ENCODE measurements at regions not wholly inside any gene's neighbourhood (a gene's known extent, or its start where the extent isn't known, plus 50 kb on each side); places are given as distances from the start of the nearest gene placed in this dataset.

GRCh38 chr9:111149018-111149759, 110.9 kb upstream of the LPAR1 start:
- Histone ChIP-seq H3K9me3 (replicated peaks) (no peaks in the 10 kb centered on the region), H3K4me1 (replicated peaks) (no peaks in the 10 kb centered on the region), H3K27ac (no peak overlapping the region), H3K36me3 (no peaks in the 10 kb centered on the region), H3K27me3 (replicated peaks) (no peaks in the 10 kb centered on the region), H3K4me3 (no peak overlapping the region)
- no peak for DNase-seq (ENCODE audit: low read depth in 1 of 2, low spot score in 2 of 2)

- no peaks in the 10 kb centered on the region for H3K9me3 ChIP-seq (replicated peaks)
- no peak overlapping the region for H3K4me3 ChIP-seq
- no peak overlapping the region for H3K27ac ChIP-seq
- no peaks in the 10 kb centered on the region for H3K4me1 ChIP-seq (replicated peaks)
- no peaks in the 10 kb centered on the region for H3K36me3 ChIP-seq
- no peaks in the 10 kb centered on the region for H3K27me3 ChIP-seq (replicated peaks)
- DNase-seq (ENCODE audit: low read depth in 1 of 2, low spot score in 2 of 2) = no peak
These were observed 110.1 kb upstream of the LPAR1 start for GRCh38 chr9:111148052-111149017.

DNA sequence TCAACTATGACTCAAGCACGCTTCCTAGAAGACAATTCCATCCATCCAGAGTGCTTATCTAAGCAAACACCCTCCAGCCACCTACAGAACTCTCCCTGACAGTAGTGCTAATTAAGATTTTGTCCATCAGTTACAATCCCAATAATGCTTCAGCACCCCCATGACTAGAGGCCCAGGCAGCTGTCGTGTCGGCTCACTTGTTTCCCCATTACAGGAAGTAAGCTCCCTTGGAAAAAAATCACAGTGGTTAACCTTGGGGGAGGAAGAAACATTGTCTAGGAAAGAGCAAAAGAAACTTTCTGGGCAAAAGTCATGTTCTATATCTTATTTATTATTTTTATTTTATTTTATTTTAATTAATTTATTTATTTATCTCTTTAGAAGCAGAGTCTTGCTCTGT, 108.8 kb upstream of the LPAR1 start:
- Histone ChIP-seq H3K27me3 (replicated peaks) (no peaks in the 10 kb centered on the region), H3K27ac (no peak overlapping the region), H3K4me3 (no peak overlapping the region), H3K4me1 (replicated peaks) (no peaks in the 10 kb centered on the region), H3K36me3 (no peaks in the 10 kb centered on the region), H3K9me3 (replicated peaks) (no peaks in the 10 kb centered on the region)
- no peak for DNase-seq (ENCODE audit: low read depth in 1 of 2, low spot score in 2 of 2)

DNA sequence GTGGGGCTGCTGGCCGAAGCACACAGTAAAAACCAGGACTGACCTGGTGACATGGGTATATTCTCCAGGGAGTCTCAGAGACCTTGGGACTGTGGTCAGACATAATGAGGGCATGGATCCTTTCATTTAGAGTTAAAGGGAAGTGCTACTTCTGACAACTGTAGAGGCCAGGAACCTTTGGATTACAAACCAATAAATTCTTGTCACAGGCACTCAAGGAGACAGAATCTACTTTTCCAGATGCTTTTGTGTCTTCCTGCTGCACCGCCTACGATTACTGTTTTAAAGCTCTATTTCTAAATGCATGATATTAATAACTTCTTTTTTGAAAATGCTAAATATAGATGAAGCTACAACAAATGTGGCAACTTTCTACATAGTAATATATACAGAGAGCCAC, 106.5 kb upstream of the LPAR1 start:
- no peaks in the 10 kb centered on the region for H3K36me3 ChIP-seq
- H3K27me3 ChIP-seq (replicated peaks) = no peaks in the 10 kb centered on the region
- no peaks in the 10 kb centered on the region for H3K4me1 ChIP-seq (replicated peaks)
- no peak overlapping the region for H3K27ac ChIP-seq
- H3K4me3 ChIP-seq = no peak overlapping the region
- no peaks in the 10 kb centered on the region for H3K9me3 ChIP-seq (replicated peaks)
- no peak for DNase-seq (ENCODE audit: low read depth in 1 of 2, low spot score in 2 of 2)

DNA sequence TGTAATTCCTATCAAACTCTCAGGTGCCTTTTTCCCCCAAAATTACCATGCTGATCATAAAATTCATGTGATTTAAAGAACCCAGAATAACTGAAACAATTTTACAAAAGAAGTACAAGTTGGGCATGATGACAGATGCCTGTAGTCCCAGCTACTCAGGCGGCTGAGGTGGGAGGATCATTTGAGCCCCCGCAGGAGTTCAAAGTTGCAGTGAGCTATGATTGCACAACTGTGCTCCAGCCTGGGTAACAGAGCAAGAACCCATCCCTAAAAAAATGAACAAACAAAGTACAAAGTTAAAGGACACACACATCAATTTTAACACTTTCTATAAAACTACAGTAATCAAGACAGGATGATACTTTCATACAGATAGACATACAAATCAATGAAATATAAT, 97.9 kb upstream of the LPAR1 start:
- Histone ChIP-seq H3K4me3 (no peak overlapping the region), H3K27me3 (replicated peaks) (no peaks in the 10 kb centered on the region), H3K27ac (no peak overlapping the region), H3K9me3 (replicated peaks) (no peaks in the 10 kb centered on the region), H3K36me3 (no peaks in the 10 kb centered on the region), H3K4me1 (replicated peaks) (no peaks in the 10 kb centered on the region)
- no peak for DNase-seq (ENCODE audit: low read depth in 1 of 2, low spot score in 2 of 2)

- H3K27me3 ChIP-seq (replicated peaks) = no peaks in the 10 kb centered on the region
- H3K36me3 ChIP-seq = no peaks in the 10 kb centered on the region
- H3K27ac ChIP-seq = no peak overlapping the region
- H3K9me3 ChIP-seq (replicated peaks) = no peaks in the 10 kb centered on the region
- no peaks in the 10 kb centered on the region for H3K4me1 ChIP-seq (replicated peaks)
- no peak for DNase-seq (ENCODE audit: low read depth in 1 of 2, low spot score in 2 of 2)
- H3K4me3 ChIP-seq = no peak overlapping the region
These were observed 92.9 kb upstream of the LPAR1 start for GRCh38 chr9:111131211-111131610.

DNA sequence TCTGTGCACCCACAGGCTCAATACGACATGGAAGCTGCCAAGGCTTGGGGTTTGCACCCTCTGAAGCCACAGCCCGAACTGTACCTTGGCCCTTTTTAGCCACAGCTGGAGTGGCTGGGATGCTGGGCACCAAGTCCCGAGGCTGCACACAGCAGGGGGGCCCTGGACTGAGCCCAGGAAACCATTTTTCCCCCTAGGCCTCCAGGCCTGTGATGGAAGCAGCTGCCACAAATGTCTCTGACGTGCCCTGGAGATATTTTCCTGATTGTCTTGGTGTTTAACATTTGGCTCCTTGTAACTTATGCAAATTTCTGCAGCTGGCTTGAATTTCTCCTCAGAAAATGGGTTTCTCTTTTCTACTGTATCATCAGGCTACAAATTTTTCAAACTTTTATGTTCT, 82.3 kb upstream of the LPAR1 start:
- no peak overlapping the region for H3K4me3 ChIP-seq
- DNase-seq (ENCODE audit: low read depth in 1 of 2, low spot score in 2 of 2) = no peak
- H3K27ac ChIP-seq = no peak overlapping the region
- H3K27me3 ChIP-seq (replicated peaks) = no peaks in the 10 kb centered on the region
- no peaks in the 10 kb centered on the region for H3K36me3 ChIP-seq
- H3K4me1 ChIP-seq (replicated peaks) = peaks cover 23% of the 10 kb centered on the region
- no peaks in the 10 kb centered on the region; the same call in 1 of the 2 replicates for H3K9me3 ChIP-seq (replicated peaks)

DNA sequence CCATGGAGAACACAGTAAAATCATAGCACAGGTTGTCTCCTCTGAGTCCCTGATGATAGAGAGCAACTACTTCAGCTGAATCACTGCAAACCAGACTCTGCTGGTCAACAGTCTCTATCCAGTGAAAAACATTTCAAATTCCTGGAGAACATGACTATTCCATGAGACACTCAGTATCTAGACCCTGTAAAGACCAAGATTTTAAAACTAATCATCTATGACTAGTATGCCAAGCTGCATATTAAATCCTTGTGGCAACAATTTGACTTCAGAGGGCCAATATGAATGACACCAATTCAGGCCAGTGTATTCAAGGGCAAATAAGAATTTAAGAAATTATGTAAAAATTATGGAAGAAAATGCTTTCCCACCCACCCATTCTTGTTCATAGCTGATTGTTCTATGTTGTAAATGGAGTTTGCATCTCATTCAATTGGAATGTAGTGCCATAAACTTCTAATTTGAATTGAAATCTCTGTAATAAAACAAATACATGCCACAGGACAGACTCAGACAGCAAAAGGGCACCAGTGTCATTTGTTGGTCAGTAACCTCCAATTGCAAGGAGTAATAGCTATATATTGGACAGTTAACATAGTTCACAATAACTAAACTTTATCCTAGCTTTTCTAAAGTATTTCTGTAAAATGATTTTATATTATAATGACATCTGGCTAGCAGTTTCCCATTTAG, 80.1 kb upstream of the LPAR1 start:
- Histone ChIP-seq H3K27me3 (replicated peaks) (no peaks in the 10 kb centered on the region), H3K36me3 (no peaks in the 10 kb centered on the region), H3K4me3 (no peak overlapping the region), H3K27ac (peak overlapping the region; percentile 96), H3K9me3 (replicated peaks) (no peaks in the 10 kb centered on the region; the same call in 1 of the 2 replicates), H3K4me1 (replicated peaks) (peaks cover 23% of the 10 kb centered on the region)
- peak; percentile 43 to 69 for DNase-seq (ENCODE audit: low read depth in 1 of 2, low spot score in 2 of 2)

- no peaks in the 10 kb centered on the region for H3K9me3 ChIP-seq (replicated peaks)
- no peak overlapping the region for H3K27ac ChIP-seq
- H3K36me3 ChIP-seq = no peaks in the 10 kb centered on the region
- DNase-seq (ENCODE audit: low read depth in 1 of 2, low spot score in 2 of 2) = no peak
- H3K4me3 ChIP-seq = no peak overlapping the region
- no peaks in the 10 kb centered on the region for H3K27me3 ChIP-seq (replicated peaks)
- H3K4me1 ChIP-seq (replicated peaks) = peaks cover 23% of the 10 kb centered on the region
These were observed 76.2 kb upstream of the LPAR1 start for GRCh38 chr9:111114486-111114885.

- Histone ChIP-seq H3K4me3 (no peak overlapping the region), H3K9me3 (replicated peaks) (no peaks in the 10 kb centered on the region), H3K27me3 (replicated peaks) (no peaks in the 10 kb centered on the region), H3K4me1 (replicated peaks) (peaks cover 18% of the 10 kb centered on the region), H3K27ac (no peak overlapping the region), H3K36me3 (no peaks in the 10 kb centered on the region)
- no peak for DNase-seq (ENCODE audit: low read depth in 1 of 2, low spot score in 2 of 2)
These were observed 75.4 kb upstream of the LPAR1 start for GRCh38 chr9:111113712-111114111.

- H3K9me3 ChIP-seq (replicated peaks) = no peaks in the 10 kb centered on the region
- no peak overlapping the region for H3K4me3 ChIP-seq
- no peaks in the 10 kb centered on the region for H3K36me3 ChIP-seq
- H3K27me3 ChIP-seq (replicated peaks) = no peaks in the 10 kb centered on the region
- H3K27ac ChIP-seq = no peak overlapping the region
- H3K4me1 ChIP-seq (replicated peaks) = no peaks in the 10 kb centered on the region
- DNase-seq (ENCODE audit: low read depth in 1 of 2, low spot score in 2 of 2) = no peak
These were observed 72.5 kb upstream of the LPAR1 start for GRCh38 chr9:111110805-111111204.

- Histone ChIP-seq H3K27ac (no peak overlapping the region), H3K27me3 (replicated peaks) (no peaks in the 10 kb centered on the region), H3K36me3 (no peaks in the 10 kb centered on the region), H3K4me1 (replicated peaks) (no peaks in the 10 kb centered on the region), H3K9me3 (replicated peaks) (no peaks in the 10 kb centered on the region), H3K4me3 (no peak overlapping the region)
- DNase-seq (ENCODE audit: low read depth in 1 of 2, low spot score in 2 of 2) = no peak
These were observed 70.7 kb upstream of the LPAR1 start for GRCh38 chr9:111108946-111109345.

DNA sequence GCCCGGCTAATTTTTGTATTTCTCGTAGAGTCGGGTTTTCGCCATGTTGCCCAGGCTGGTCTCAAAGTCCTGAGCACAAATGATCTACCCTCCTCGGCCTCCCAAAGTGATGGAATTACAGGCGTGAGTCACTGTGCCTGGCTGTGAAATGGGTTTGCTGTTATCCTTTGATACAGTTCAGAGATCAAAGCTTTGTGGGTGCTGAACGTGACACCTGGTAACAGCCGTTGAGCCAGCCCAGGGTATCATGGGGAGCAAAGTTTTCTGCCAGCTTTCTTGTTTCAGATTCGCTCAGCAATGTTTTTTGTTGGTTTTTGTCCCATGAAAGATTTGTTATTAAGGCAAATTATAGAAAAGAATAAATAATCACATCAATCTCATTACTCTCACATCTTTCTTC, 68.9 kb upstream of the LPAR1 start:
- Histone ChIP-seq H3K27ac (no peak overlapping the region), H3K4me1 (replicated peaks) (no peaks in the 10 kb centered on the region), H3K9me3 (replicated peaks) (no peaks in the 10 kb centered on the region), H3K36me3 (no peaks in the 10 kb centered on the region), H3K27me3 (replicated peaks) (no peaks in the 10 kb centered on the region), H3K4me3 (no peak overlapping the region)
- no peak for DNase-seq (ENCODE audit: low read depth in 1 of 2, low spot score in 2 of 2)

DNA sequence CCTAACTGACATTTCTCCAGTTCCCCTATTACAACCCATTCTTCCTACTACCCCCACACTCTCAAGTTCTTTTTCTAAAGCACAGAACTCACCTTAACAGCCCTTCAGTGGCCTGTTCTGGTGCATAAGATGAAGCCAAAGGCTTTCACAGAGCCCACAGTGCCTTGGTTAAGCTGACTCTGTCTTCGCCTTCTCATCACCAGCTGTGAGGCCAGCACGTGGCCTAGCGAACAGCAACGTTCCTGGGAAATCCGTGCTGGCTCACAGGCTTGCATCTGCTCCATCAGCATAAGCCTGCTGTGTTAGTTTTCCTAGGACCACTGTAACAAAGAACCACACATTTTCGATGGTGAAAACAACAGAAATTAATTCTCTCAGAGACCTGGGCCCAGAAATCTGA, 67.9 kb upstream of the LPAR1 start:
- Histone ChIP-seq H3K4me3 (no peak overlapping the region), H3K36me3 (no peaks in the 10 kb centered on the region), H3K27ac (no peak overlapping the region), H3K27me3 (replicated peaks) (no peaks in the 10 kb centered on the region), H3K4me1 (replicated peaks) (no peaks in the 10 kb centered on the region), H3K9me3 (replicated peaks) (no peaks in the 10 kb centered on the region; the same call in 1 of the 2 replicates)
- DNase-seq (ENCODE audit: low read depth in 1 of 2, low spot score in 2 of 2) = no peak

Measured in SJSA1 (cell line).